K562 (cell line): ENCODE measurements at regions not wholly inside any gene's neighbourhood (a gene's known extent, or its start where the extent isn't known, plus 50 kb on each side); places are given as distances from the start of the nearest gene placed in this dataset.
A peak's percentile ranks its signal among the peaks of the same experiment; 100 is the strongest.

Experiments used
- ATAC-seq: fragments of 200-7000 bp; cut with Tn5 transposase; 3 replicates; pipeline ENCODE4 v1.9.1; 2020; ENCODE audit warnings: moderate library complexity
- BruUV-seq: library from RNA; stranded (reverse); fragments of 400-500 nt; replicated peaks from 2 replicates; lab custom pipeline; 2021; lab: Mats Ljungman, UMichigan
- CTCF ChIA-PET: fragments of 300-600 bp; formaldehyde crosslinking; extraction: SDS; loops from one replicate; lab custom pipeline; 2021; ENCODE audit warnings: low intra/inter-chr PET ratio; lab: Yijun Ruan, JAX
- POLR2A ChIA-PET: fragments of 300-600, 350-650 bp; sonication (Branson Sonifier 250); formaldehyde crosslinking; extraction: SDS; loops from one replicate; lab custom pipeline; 2021; ENCODE audit warnings: antibody characterized with exemption, inconsistent platforms; lab: Yijun Ruan, JAX
- DNase-seq, 4 experiments: peaks; one replicate each; pipeline versions ENCODE4 v3.0.0 to v3.0.0-alpha.2; 2011 to 2018; ENCODE audit warnings: low spot score in 3 of 4, mixed read lengths in 3 of 4; ENCODE audit errors: extremely low read depth in 1 of 4
- FAIRE-seq: peaks from 2 replicates; lab custom pipeline; 2011; peaks lifted over from hg19 to GRCh38; lab: Jason Lieb, UNC
- H2AFZ ChIP-seq: 2 replicates; pipeline ENCODE4 v1.6.0; 2011; ENCODE audit warnings: low read depth, low read length, control low read depth, inconsistent platforms
- H3K27ac ChIP-seq: fragments of 200-600 bp; 3 replicates; pipeline ENCODE4 v1.8.0; 2011; ENCODE audit warnings: low read depth, mild to moderate bottlenecking, control low read depth, inconsistent platforms, low read length, moderate library complexity, mixed read lengths; ENCODE audit errors: extremely low read depth
- H3K27me3 ChIP-seq, 2 experiments: fragments of 300-600 bp in 1 of 2; 2 replicates in 1 of 2; 3 replicates in 1 of 2; pipeline versions ENCODE4 v1.6.0 to v1.8.0; 2011; ENCODE audit warnings: inconsistent platforms in 2 of 2, low read length in 2 of 2, mild to moderate bottlenecking in 1 of 2, mixed read lengths in 1 of 2, moderate library complexity in 1 of 2; ENCODE audit not compliant: control insufficient read depth in 2 of 2, insufficient read depth in 2 of 2
- H3K36me3 ChIP-seq: fragments of 300-600 bp; 3 replicates; pipeline ENCODE4 v1.8.0; 2011; ENCODE audit warnings: mild to moderate bottlenecking, low read length, inconsistent platforms; ENCODE audit not compliant: control insufficient read depth, insufficient read depth
- H3K4me1 ChIP-seq, 2 experiments: fragments of 200-600 bp in 1 of 2; replicated peaks in 1 of 2; 2 replicates in 1 of 2; 3 replicates in 1 of 2; pipeline versions ENCODE4 v1.5.1 to v1.8.0; 2011; ENCODE audit warnings: inconsistent platforms in 2 of 2, low read length in 2 of 2, mild to moderate bottlenecking in 1 of 2, mixed read lengths in 1 of 2, moderate library complexity in 1 of 2; ENCODE audit not compliant: control insufficient read depth in 2 of 2, insufficient read depth in 2 of 2
- H3K4me2 ChIP-seq: 2 replicates; pipeline ENCODE4 v1.6.1; 2011; ENCODE audit warnings: low read length, control low read depth, inconsistent platforms, mixed read lengths; ENCODE audit not compliant: insufficient read depth
- H3K4me3 ChIP-seq: fragments of 200-600 bp; sonication (generic), shearing (Covaris generic); 2 replicates; pipeline ENCODE4 v1.5.1; 2016; ENCODE audit warnings: control low read depth, inconsistent platforms
- H3K79me2 ChIP-seq: fragments of 200-600 bp; 3 replicates; pipeline ENCODE4 v1.8.0; 2011; ENCODE audit warnings: low read length, inconsistent platforms; ENCODE audit not compliant: control insufficient read depth, insufficient read depth
- H3K9ac ChIP-seq, 2 experiments: 2 replicates each; pipeline versions ENCODE4 v1.6.0 to v1.6.1; 2011; ENCODE audit warnings: low read depth in 2 of 2, low read length in 2 of 2, control low read depth in 1 of 2, inconsistent platforms in 1 of 2, mild to moderate bottlenecking in 1 of 2, mixed read lengths in 1 of 2; ENCODE audit not compliant: insufficient read depth in 1 of 2
- H3K9me1 ChIP-seq: one replicate; pipeline ENCODE4 v1.6.0; 2011; ENCODE audit warnings: inconsistent platforms, mild to moderate bottlenecking, low read length, moderate library complexity; ENCODE audit not compliant: control insufficient read depth, insufficient read depth
- H3K9me3 ChIP-seq: replicated peaks from 2 replicates; pipeline ENCODE4 v1.5.1; 2011; ENCODE audit warnings: low read depth, low read length, inconsistent platforms; ENCODE audit not compliant: control insufficient read depth, insufficient read depth
- H4K20me1 ChIP-seq: replicated peaks from 2 replicates; pipeline ENCODE4 v1.6.1; 2011; ENCODE audit warnings: low read length, inconsistent platforms, mixed read lengths; ENCODE audit not compliant: control insufficient read depth, insufficient read depth
- ADNP ChIP-seq: fragments of 200-800 bp; sonication (Bioruptor generic); IDR thresholded peaks from 2 replicates; pipeline ENCODE4 v1.6.1; 2016; ENCODE audit warnings: missing genetic modification characterization, missing compliant biosample characterization
- BCOR ChIP-seq: fragments of 450-650 bp; IDR thresholded peaks from 2 replicates; pipeline ENCODE4 v1.6.1; 2016
- CBFB ChIP-seq: sonication (generic); formaldehyde crosslinking; IDR thresholded peaks from 2 replicates; pipeline ENCODE4 v1.4.0; 2020; ENCODE audit warnings: mild to moderate bottlenecking, missing genetic modification reagents
- CBX3 ChIP-seq, 2 experiments: IDR thresholded peaks; 1 replicate in 1 of 2; 2 replicates in 1 of 2; pipeline ENCODE4 v1.6.1; 2012; ENCODE audit warnings: inconsistent platforms in 2 of 2, low read length in 2 of 2, borderline replicate concordance in 1 of 2, control low read depth in 1 of 2
- CHD4 ChIP-seq: fragments of 200-600 bp; sonication (generic); IDR thresholded peaks from 3 replicates; pipeline ENCODE4 v1.6.1; 2012; ENCODE audit warnings: low read depth, mild to moderate bottlenecking, mixed read lengths, low read length, inconsistent platforms; ENCODE audit not compliant: insufficient read depth, insufficient replicate concordance, poor library complexity, severe bottlenecking
- ETS2 ChIP-seq: IDR thresholded peaks from 2 replicates; pipeline ENCODE4 v1.6.1; 2016; ENCODE audit warnings: borderline replicate concordance, missing genetic modification characterization, mild to moderate bottlenecking, moderate library complexity, missing compliant biosample characterization; ENCODE audit not compliant: poor library complexity, severe bottlenecking
- HDAC2 ChIP-seq: fragments of 450-650 bp; IDR thresholded peaks from 2 replicates; pipeline ENCODE4 v1.6.1; 2016; ENCODE audit warnings: mild to moderate bottlenecking
- HDGF ChIP-seq: fragments of 450-650 bp; IDR thresholded peaks from 2 replicates; pipeline ENCODE4 v1.6.1; 2016
- KDM1A ChIP-seq, 2 experiments: fragments of 450-650 bp; IDR thresholded peaks; 2 replicates each; pipeline ENCODE4 v1.6.1; 2016; ENCODE audit warnings: mild to moderate bottlenecking in 2 of 2
- NFYB ChIP-seq: IDR thresholded peaks from 2 replicates; pipeline ENCODE4 v1.6.1; 2011; ENCODE audit warnings: mild to moderate bottlenecking, moderate library complexity; ENCODE audit not compliant: insufficient read length; ENCODE audit errors: extremely low read depth
- RBM25 ChIP-seq: fragments of 200-400 bp; formaldehyde crosslinking; IDR thresholded peaks from 2 replicates; pipeline ENCODE4 v1.6.1; 2018; ENCODE audit warnings: low read length, low read depth, moderate library complexity; ENCODE audit not compliant: severe bottlenecking
- RCOR1 ChIP-seq, 2 experiments: IDR thresholded peaks; 2 replicates each; pipeline ENCODE4 v1.6.1; 2012; ENCODE audit warnings: low read depth in 2 of 2, low read length in 2 of 2, borderline replicate concordance in 1 of 2, improper control_type of control experiment in 1 of 2
- SAP30 ChIP-seq: fragments of 200-600 bp; sonication (generic); IDR thresholded peaks from 2 replicates; pipeline ENCODE4 v1.6.1; 2012; ENCODE audit warnings: borderline replicate concordance, low read depth, mild to moderate bottlenecking, moderate library complexity, low read length, control low read depth, inconsistent platforms; ENCODE audit not compliant: insufficient read depth, poor library complexity, severe bottlenecking
- TAF15 ChIP-seq: fragments of 200-400 bp; formaldehyde crosslinking; IDR thresholded peaks from 2 replicates; pipeline ENCODE4 v1.6.1; 2017; ENCODE audit warnings: mild to moderate bottlenecking, low read depth, low read length, moderate library complexity
- THRAP3 ChIP-seq: fragments of 450-650 bp; IDR thresholded peaks from 2 replicates; pipeline ENCODE4 v1.6.1; 2016; ENCODE audit warnings: mild to moderate bottlenecking, inconsistent platforms, borderline replicate concordance
- WGBS: fragments of 100-300 bp; shearing (Covaris generic); methylation state at CpG from one replicate; pipeline ENCODE4 v1.1.6; 2016; ENCODE audit warnings: low coverage, mixed read lengths; ENCODE audit not compliant: insufficient coverage; ENCODE audit errors: missing lambda C conversion rate; 5-methylcytosine and 5-hydroxymethylcytosine counted together
- in situ Hi-C: fragments of 300-500 bp; cut with MboI; formaldehyde crosslinking; loops from 4 replicates; pipeline ENCODE4 v1.15.0; 2018; ENCODE audit warnings: inconsistent platforms, mixed read lengths
- intact Hi-C: fragments of 100-400 bp; cut with micrococcal nuclease; formaldehyde crosslinking; loops from 2 replicates; pipeline ENCODE4 v1.14.2; 2022

DNA sequence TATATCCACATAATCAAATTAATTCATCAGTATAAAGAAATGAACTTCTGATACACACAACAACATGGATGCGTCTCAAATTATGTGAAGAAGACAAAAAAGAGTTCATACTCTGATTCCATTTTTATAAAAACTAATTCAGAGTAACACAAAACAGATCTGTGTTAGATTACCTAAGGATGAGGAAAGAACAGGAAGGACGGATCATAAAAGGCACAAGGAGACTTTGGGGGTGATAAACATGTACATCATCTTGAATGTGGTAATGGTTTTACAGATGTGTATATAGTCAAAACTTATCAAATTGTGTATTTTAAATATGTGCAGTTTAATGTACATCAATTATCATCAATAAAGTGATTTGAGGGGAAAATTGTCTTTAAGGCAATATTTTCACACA is 59.9 kb upstream of the DOCK9 start:
- TF ChIP-seq HDGF: no peak
- no peak for TF ChIP-seq TAF15
- no peak for TF ChIP-seq CBFB (CRISPR knock-in tag)
- no peak for TF ChIP-seq SAP30
- no peak overlapping the region for H3K9ac ChIP-seq
- H3K4me1 ChIP-seq: peaks cover 0 to 15% of the 10 kb centered on the region in 2 experiments; a peak in 3 of 5 replicates
- 92% methylated on average over 2 of the region's 2 CpGs for WGBS
- no peak overlapping the region for H2AFZ ChIP-seq
- H3K27me3 ChIP-seq: no peaks in the 10 kb centered on the region
- ChIA-PET POLR2A (no interaction called here), CTCF (no interaction called here)
- ATAC-seq (no peak), DNase-seq (no peak), FAIRE-seq (no peak)
- in situ Hi-C loops (no loop called here), intact Hi-C loops (no loop called here)
- no peaks in the 10 kb centered on the region; the same call in 1 of the 2 replicates for H3K9me3 ChIP-seq
- no peak overlapping the region for H3K4me2 ChIP-seq
- no peaks in the 10 kb centered on the region for H3K9me1 ChIP-seq
- H3K36me3 ChIP-seq: no peaks in the 10 kb centered on the region; the same call in 1 of the 3 replicates
- H3K4me3 ChIP-seq: no peak overlapping the region
- no peak overlapping the region for H3K27ac ChIP-seq
- no peaks in the 10 kb centered on the region for H4K20me1 ChIP-seq
- peaks cover 9% of the 10 kb centered on the region; the same call in 1 of the 3 replicates for H3K79me2 ChIP-seq
- BruUV-seq: no TSS peak

DNA sequence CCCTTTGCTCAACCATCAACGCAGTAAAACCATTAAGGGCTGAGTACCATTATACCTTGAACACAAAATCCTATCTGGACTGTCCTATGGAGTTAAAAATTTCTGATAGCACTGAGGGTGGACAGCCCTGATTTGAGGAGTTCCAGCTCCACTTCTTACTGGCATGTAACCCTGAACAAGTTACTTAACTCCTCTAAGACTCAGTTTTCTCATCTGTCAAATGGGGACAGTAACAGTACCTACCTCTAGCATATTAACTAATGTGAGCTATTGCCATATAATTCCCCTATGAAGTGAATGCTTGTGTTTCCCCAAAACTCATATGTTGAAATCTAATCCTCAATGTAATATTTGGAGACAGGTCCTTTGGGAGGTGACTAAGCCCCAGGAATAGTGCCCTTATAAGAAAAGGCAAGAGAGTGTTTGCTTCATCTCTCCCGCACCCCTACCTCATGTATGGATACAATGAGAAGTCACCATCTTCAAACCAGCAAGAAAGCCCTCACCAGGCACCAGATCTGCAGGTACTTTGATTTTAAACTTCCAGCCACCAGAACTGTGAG is 61.9 kb upstream of the DOCK9 start:
- Histone ChIP-seq H3K4me1 (peaks cover 0 to 19% of the 10 kb centered on the region in 2 experiments; a peak in 3 of 5 replicates), H3K9me1 (no peaks in the 10 kb centered on the region), H3K4me2 (no peak overlapping the region), H3K27ac (no peak overlapping the region), H3K36me3 (no peaks in the 10 kb centered on the region; the same call in 1 of the 3 replicates), H4K20me1 (no peaks in the 10 kb centered on the region), H3K79me2 (peaks cover 7% of the 10 kb centered on the region; the same call in 2 of the 3 replicates), H3K9me3 (no peaks in the 10 kb centered on the region; the same call in 1 of the 2 replicates), H3K27me3 (no peaks in the 10 kb centered on the region), H3K9ac (no peak overlapping the region), H3K4me3 (no peak overlapping the region), H2AFZ (no peak overlapping the region)
- 83% methylated on average over 2 of the region's 2 CpGs for WGBS
- no TSS peak for BruUV-seq
- ChIA-PET CTCF (no interaction called here), POLR2A (no interaction called here)
- in situ Hi-C loops: no loop called here
- no peak for FAIRE-seq
- intact Hi-C loops: no loop called here
- DNase-seq: no peak
- no peak for ATAC-seq
- TF ChIP-seq KDM1A (IDR thresholded peaks at IDR 0.05) (peak; percentile 48 to 71), NFYB (no peak), THRAP3 (no peak), ADNP (tag) (peak; percentile 79), CBX3 (IDR thresholded peaks at IDR 0.05; ENCODE audit: borderline replicate concordance in 1 of 2, low read length in 2 of 2) (peak in 1 of 2 experiments; percentile 38; a peak in 1 of 3 replicates), CHD4 (peak; percentile 41), RBM25 (peak; percentile 91), HDAC2 (0 out of 2 replicates have a peak, but pooled peaks have one; percentile 29), RCOR1 (IDR thresholded peaks at IDR 0.05; ENCODE audit: borderline replicate concordance in 1 of 2, low read depth in 2 of 2, low read length in 2 of 2) (peak in 1 of 2 experiments; percentile 54; a peak in 1 of 4 replicates), BCOR (peak; percentile 90), ETS2 (no peak)
- TF ChIP-seq, all 486 proteins: peak for 8
